ENCODE measurements at regions not wholly inside any gene's neighbourhood (a gene's known extent, or its start where the extent isn't known, plus 50 kb on each side); places are given as distances from the start of the nearest gene placed in this dataset.

DNA sequence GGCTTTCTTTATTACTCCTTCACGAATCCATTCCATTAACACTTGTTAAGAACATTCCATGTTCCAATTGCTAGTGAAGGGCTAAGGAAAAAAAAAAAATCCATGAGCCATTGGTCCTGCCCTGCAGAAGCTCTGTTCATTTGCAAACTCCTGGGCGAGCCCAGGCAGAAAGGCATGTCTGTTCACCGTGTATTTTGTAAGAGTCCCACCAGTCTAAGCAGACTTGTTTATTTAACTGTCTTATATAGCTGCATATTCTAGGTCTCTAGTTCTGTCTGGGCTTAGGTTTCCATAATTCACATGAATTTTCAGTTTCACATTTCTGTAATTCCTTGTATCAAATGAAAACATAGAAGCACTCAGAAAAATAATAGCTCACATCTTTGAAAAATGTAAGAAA is 97.4 kb upstream of the POU2AF2 start:
- TF ChIP-seq, protein P1, sequence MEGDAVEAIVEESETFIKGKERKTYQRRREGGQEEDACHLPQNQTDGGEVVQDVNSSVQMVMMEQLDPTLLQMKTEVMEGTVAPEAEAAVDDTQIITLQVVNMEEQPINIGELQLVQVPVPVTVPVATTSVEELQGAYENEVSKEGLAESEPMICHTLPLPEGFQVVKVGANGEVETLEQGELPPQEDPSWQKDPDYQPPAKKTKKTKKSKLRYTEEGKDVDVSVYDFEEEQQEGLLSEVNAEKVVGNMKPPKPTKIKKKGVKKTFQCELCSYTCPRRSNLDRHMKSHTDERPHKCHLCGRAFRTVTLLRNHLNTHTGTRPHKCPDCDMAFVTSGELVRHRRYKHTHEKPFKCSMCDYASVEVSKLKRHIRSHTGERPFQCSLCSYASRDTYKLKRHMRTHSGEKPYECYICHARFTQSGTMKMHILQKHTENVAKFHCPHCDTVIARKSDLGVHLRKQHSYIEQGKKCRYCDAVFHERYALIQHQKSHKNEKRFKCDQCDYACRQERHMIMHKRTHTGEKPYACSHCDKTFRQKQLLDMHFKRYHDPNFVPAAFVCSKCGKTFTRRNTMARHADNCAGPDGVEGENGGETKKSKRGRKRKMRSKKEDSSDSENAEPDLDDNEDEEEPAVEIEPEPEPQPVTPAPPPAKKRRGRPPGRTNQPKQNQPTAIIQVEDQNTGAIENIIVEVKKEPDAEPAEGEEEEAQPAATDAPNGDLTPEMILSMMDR (IDR thresholded peaks at IDR 0.05; ENCODE audit: low read depth, low read length) = no peak
- DNase-seq (ENCODE audit: extremely low read depth, low read depth) = no peak

DNA sequence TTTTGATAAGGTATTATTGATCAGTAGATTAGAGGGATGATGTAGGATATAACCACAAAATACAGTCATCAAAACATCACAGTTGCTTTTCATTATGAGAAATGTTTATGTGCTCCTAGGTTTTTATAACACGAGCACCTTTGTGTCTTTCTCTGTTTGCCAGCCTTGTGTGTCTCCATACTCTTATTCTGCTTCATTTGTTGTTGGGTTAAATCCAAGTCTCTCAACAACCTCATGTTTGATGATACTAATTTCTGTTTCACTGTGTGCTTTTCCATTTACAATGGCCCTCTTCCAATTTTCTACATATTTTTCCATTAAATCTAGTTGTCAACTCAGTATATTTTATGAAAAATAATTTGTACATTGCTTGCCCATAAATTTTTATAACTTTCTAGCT is 107.7 kb upstream of the POU2AF2 start:
- TF ChIP-seq, protein P1 (IDR thresholded peaks at IDR 0.05; ENCODE audit: low read depth, low read length) = no peak
- no peak for DNase-seq (ENCODE audit: extremely low read depth, low read depth)

DNA sequence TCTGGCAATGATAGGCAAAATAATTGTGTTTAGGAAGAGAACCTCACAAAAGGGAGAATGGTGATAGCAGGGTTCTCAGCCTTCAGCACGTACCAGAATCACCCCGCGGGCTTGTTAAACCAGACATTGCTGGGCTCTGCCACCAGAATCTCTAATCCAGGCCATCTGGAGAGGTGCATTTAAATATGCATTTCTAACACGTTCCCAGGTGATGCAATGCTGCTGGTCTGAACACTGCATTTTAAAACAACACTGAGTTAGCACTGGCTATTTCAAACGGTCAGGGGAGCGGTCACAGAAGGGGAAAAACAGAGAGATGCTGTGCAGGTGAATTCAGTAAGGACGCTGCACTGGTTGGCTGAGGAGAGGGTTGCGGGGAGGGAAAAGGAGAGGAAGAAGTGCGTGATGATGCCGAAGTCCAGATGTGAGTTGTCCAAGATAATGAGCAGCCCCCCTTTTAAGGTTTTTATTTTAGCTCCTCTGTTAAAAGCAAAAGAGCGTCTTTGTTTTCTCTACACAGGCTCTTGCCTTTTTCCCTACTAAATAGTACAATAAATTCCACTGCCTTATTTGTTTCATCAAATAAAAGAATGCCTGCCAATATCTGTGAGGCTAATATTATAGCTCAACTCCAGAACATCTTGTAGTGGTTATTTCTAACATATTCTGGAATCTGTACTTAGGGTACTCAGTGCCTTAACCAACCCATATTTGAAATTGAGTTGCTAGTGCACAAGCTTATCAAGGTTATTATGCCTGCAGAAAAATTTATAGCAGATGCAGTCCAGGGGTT is 109.6 kb upstream of the POU2AF2 start:
- TF ChIP-seq, protein P1 (IDR thresholded peaks at IDR 0.05; ENCODE audit: low read depth, low read length) = no peak
- DNase-seq (ENCODE audit: extremely low read depth, low read depth) = no peak

- DNase-seq (ENCODE audit: extremely low read depth, low read depth) = no peak
- TF ChIP-seq, protein P1 (IDR thresholded peaks at IDR 0.05; ENCODE audit: low read depth, low read length) = no peak
Observed at GRCh38 chr11:111135101-111135500, 110.4 kb upstream of the POU2AF2 start.

DNA sequence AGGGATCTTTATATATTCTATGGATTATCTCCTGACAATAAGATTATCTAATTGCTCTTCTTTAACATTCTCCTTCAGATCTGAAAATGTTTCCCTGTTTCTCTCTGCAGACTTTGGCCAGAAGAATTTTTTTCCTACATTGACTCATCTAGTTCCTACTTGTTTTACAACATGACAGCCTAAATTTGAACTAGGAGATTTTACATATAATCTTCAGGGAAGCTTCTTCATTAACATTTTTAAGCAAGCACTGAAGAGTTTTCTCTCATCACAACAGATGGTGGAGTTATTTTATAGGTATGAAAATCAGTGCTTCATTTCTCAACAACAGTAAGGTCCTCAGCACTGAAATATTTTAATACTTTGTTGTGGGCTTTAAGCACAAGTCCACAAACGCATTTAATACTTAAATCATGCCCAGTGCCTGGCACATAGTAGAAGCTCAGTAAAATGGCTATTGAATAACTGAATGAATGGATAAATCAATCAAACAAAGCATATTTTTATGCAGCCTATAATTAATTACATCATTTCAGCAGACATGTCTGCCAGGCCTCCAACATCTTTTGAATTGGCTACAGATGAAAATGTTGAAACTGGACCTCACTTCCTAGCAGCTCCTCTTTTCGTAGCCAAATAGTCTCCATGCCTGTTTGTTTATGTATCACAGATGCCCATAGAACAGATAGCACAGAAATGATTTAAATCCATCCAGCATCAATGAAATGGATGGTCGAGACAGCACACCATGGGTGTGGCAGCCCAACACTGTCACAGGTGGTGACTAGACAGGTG is 117.3 kb upstream of the POU2AF2 start:
- TF ChIP-seq, protein P1 (IDR thresholded peaks at IDR 0.05; ENCODE audit: low read depth, low read length) = no peak
- no peak for DNase-seq (ENCODE audit: extremely low read depth, low read depth)

DNA sequence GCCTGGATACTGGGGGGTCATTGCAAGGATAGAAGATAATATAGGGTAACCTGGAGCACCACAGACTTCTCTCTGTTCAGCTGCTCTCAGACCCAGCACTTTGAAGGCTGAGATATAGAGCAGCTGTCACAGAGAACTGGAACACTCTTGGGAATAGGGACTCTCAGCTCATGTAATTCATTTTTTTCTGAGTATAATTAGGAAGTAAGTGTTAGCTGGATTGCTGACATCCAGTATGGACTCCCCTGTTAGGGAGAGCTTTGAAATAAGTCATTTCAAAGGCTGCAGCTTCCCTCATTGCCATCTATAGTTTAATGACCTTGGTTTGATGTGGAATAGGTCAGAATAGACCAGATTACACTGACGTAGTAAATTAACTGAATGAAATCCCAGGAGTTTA is 120.8 kb upstream of the POU2AF2 start:
- TF ChIP-seq, protein P1 (IDR thresholded peaks at IDR 0.05; ENCODE audit: low read depth, low read length) = no peak
- DNase-seq (ENCODE audit: extremely low read depth, low read depth) = no peak
